IMR-90 (cell line): ENCODE measurements at regions not wholly inside any gene's neighbourhood (a gene's known extent, or its start where the extent isn't known, plus 50 kb on each side); places are given as distances from the start of the nearest gene placed in this dataset.
"Not testable (repeated sequence)": the region's sequence is repeated elsewhere in the genome, so short reads cannot be mapped to it uniquely, and the experiment has no call there.

Experiments
- ATAC-seq: fragments of 200-7000 bp; cut with Tn5 transposase; 2 replicates; pipeline ENCODE4 v1.9.1; 2020; ENCODE audit warnings: low read depth, mild to moderate bottlenecking, moderate library complexity
- BruUV-seq: library from RNA; stranded (reverse); fragments of 400-500 nt; replicated peaks from 2 replicates; lab custom pipeline; 2021; lab: Mats Ljungman, UMichigan
- CTCF ChIA-PET: fragments of 300-600 bp; formaldehyde crosslinking; extraction: SDS; loops from one replicate; lab custom pipeline; 2021; ENCODE audit warnings: antibody characterized with exemption; lab: Yijun Ruan, JAX
- POLR2A ChIA-PET: fragments of 300-600 bp; sonication (Branson Sonifier 250); formaldehyde crosslinking; loops from one replicate; lab custom pipeline; 2022; ENCODE audit warnings: antibody characterized with exemption; ENCODE audit not compliant: unreplicated experiment; lab: Charles Lee
- DNase-seq: peaks from one replicate; pipeline ENCODE4 v3.0.0; 2013
- H2AFZ ChIP-seq: replicated peaks from 2 replicates; pipeline ENCODE3; 2013; ENCODE audit warnings: low read length, mild to moderate bottlenecking; ENCODE audit not compliant: poor library complexity
- H2AK5ac ChIP-seq: 2 replicates; pipeline ENCODE4 v1.6.1; 2013; ENCODE audit warnings: low read depth, low read length, inconsistent platforms
- H2AK9ac ChIP-seq: replicated peaks from 2 replicates; pipeline ENCODE3; 2013; ENCODE audit warnings: mild to moderate bottlenecking, low read depth, low read length, moderate library complexity; ENCODE audit not compliant: poor library complexity
- H2BK120ac ChIP-seq: 2 replicates; pipeline ENCODE4 v1.6.1; 2013; ENCODE audit warnings: low read depth, low read length, inconsistent platforms
- H2BK15ac ChIP-seq: 3 replicates; pipeline ENCODE4 v1.6.1; 2013; ENCODE audit warnings: low read depth, low read length, inconsistent platforms
- H2BK20ac ChIP-seq: 2 replicates; pipeline ENCODE4 v1.6.1; 2013; ENCODE audit warnings: low read depth, mild to moderate bottlenecking, inconsistent platforms, low read length, moderate library complexity
- H2BK5ac ChIP-seq: 2 replicates; pipeline ENCODE4 v1.6.1; 2013; ENCODE audit warnings: mild to moderate bottlenecking, low read depth, low read length, inconsistent platforms; ENCODE audit not compliant: poor library complexity, severe bottlenecking
- H3K14ac ChIP-seq: replicated peaks from 2 replicates; pipeline ENCODE4 v1.6.1; 2013; ENCODE audit warnings: low read depth, low read length, inconsistent platforms
- H3K18ac ChIP-seq: 2 replicates; pipeline ENCODE4 v1.6.1; 2013; ENCODE audit warnings: low read depth, low read length, control low read depth
- H3K23ac ChIP-seq: 2 replicates; pipeline ENCODE4 v1.6.1; 2013; ENCODE audit warnings: low read depth, low read length, inconsistent platforms
- H3K27ac ChIP-seq: 2 replicates; pipeline ENCODE4 v1.5.1; 2013; ENCODE audit warnings: mild to moderate bottlenecking, control low read depth, low read length; ENCODE audit not compliant: insufficient read depth
- H3K27me3 ChIP-seq: 2 replicates; pipeline ENCODE4 v1.6.1; 2013; ENCODE audit warnings: low read length; ENCODE audit not compliant: control insufficient read depth, insufficient read depth
- H3K36me3 ChIP-seq: 2 replicates; pipeline ENCODE4 v1.6.1; 2013; ENCODE audit warnings: low read length, mixed read lengths; ENCODE audit not compliant: control insufficient read depth, insufficient read depth
- H3K4ac ChIP-seq: 2 replicates; pipeline ENCODE4 v1.6.1; 2013; ENCODE audit warnings: low read depth, low read length, inconsistent platforms
- H3K4me1 ChIP-seq: 2 replicates; pipeline ENCODE4 v1.6.1; 2013; ENCODE audit warnings: low read length, mixed read lengths; ENCODE audit not compliant: control insufficient read depth, insufficient read depth
- H3K4me2 ChIP-seq: 2 replicates; pipeline ENCODE4 v1.6.1; 2013; ENCODE audit warnings: low read depth, mild to moderate bottlenecking, control low read depth, low read length, moderate library complexity
- H3K4me3 ChIP-seq: 2 replicates; pipeline ENCODE4 v1.5.1; 2013; ENCODE audit warnings: low read depth, mild to moderate bottlenecking, control low read depth, low read length, moderate library complexity; ENCODE audit not compliant: insufficient read depth
- H3K56ac ChIP-seq: 2 replicates; pipeline ENCODE4 v1.6.1; 2013; ENCODE audit warnings: low read length, inconsistent platforms; ENCODE audit not compliant: insufficient read depth; ENCODE audit errors: extremely low read depth
- H3K79me1 ChIP-seq, 2 experiments: 2 replicates each; pipeline ENCODE4 v1.6.1; 2013; ENCODE audit warnings: low read length in 2 of 2, inconsistent platforms in 1 of 2, low read depth in 1 of 2
- H3K9ac ChIP-seq: 2 replicates; pipeline ENCODE4 v1.6.1; 2013; ENCODE audit warnings: low read depth, low read length, control low read depth
- H3K9me1 ChIP-seq: 2 replicates; pipeline ENCODE4 v1.6.1; 2013; ENCODE audit warnings: low read length, inconsistent platforms; ENCODE audit not compliant: insufficient read depth
- H3K9me3 ChIP-seq: 2 replicates; pipeline ENCODE4 v1.6.1; 2013; ENCODE audit warnings: low read length; ENCODE audit not compliant: control insufficient read depth, insufficient read depth
- H4K20me1 ChIP-seq: 2 replicates; pipeline ENCODE4 v1.6.1; 2013; ENCODE audit warnings: low read length, inconsistent platforms; ENCODE audit not compliant: insufficient read depth
- H4K5ac ChIP-seq: 2 replicates; pipeline ENCODE4 v1.6.1; 2013; ENCODE audit warnings: mild to moderate bottlenecking, low read depth, low read length, control low read depth
- H4K8ac ChIP-seq, 2 experiments: 2 replicates each; pipeline ENCODE4 v1.6.1; 2013; ENCODE audit warnings: low read depth in 2 of 2, low read length in 2 of 2, control low read depth in 1 of 2, inconsistent platforms in 1 of 2
- H4K91ac ChIP-seq: 2 replicates; pipeline ENCODE4 v1.6.1; 2013; ENCODE audit warnings: low read depth, low read length, inconsistent platforms; ENCODE audit not compliant: insufficient read depth
- whole genome bisulfite sequencing, 2 experiments: methylation state at CpG; one replicate each; pipeline versions ENCODE4 v1.1.5 to v1.1.7; 2013; ENCODE audit warnings: missing lambda C conversion rate in 2 of 2; ENCODE audit not compliant: insufficient read length in 1 of 2; ENCODE audit errors: extremely low coverage in 2 of 2; 5-methylcytosine and 5-hydroxymethylcytosine counted together
- dilution Hi-C: fragments of 300-500 bp; cut with HindIII; formaldehyde crosslinking; loops from one replicate; pipeline ENCODE4 v1.14.3; 2018; ENCODE audit warnings: low sequenced_read_pairs; ENCODE audit not compliant: unreplicated experiment
- in situ Hi-C: fragments of 300-500 bp; cut with MboI; formaldehyde crosslinking; loops from 3 replicates; pipeline ENCODE4 v1.14.3; 2019; ENCODE audit warnings: low sequenced_read_pairs, inconsistent platforms, mixed read lengths
- intact Hi-C: fragments of 100-400 bp; cut with micrococcal nuclease; formaldehyde crosslinking; loops from 2 replicates; pipeline ENCODE4 v1.10.0; 2022

GRCh38 chr11:123344188-123344587 lies 85.9 kb upstream of the GRAMD1B start:
- H2BK5ac ChIP-seq, H2BK15ac ChIP-seq, H3K4me2 ChIP-seq, H3K18ac ChIP-seq, BruUV-seq, H3K9ac ChIP-seq, POLR2A ChIA-PET, H3K9me1 ChIP-seq, ATAC-seq, H3K23ac ChIP-seq, H3K4me3 ChIP-seq, intact Hi-C loops, H3K56ac ChIP-seq, dilution Hi-C loops, H3K9me3 ChIP-seq, H2AK9ac ChIP-seq, H3K14ac ChIP-seq, H2AFZ ChIP-seq, H4K91ac ChIP-seq, H3K27ac ChIP-seq, H4K5ac ChIP-seq, DNase-seq, H3K36me3 ChIP-seq, H3K4ac ChIP-seq, H2BK120ac ChIP-seq, H2AK5ac ChIP-seq, H4K8ac ChIP-seq, H2BK20ac ChIP-seq, in situ Hi-C loops, H4K20me1 ChIP-seq, H3K4me1 ChIP-seq, H3K79me1 ChIP-seq: not testable (repeated sequence)
- H3K27me3 ChIP-seq, result peaks cover 37% of the 10 kb centered on the region
- CTCF ChIA-PET, result interaction anchor here (0.6 kb wide), 1 partner anchor 377 kb away, joined by 6 read pairs; no protein-coding TSS in a partner anchor
- WGBS, 2 experiments, result no CpG with 5 or more reads among the region's 2 CpGs
